ENCODE measurements at regions not wholly inside any gene's neighbourhood (a gene's known extent, or its start where the extent isn't known, plus 50 kb on each side); places are given as distances from the start of the nearest gene placed in this dataset.
A peak's percentile ranks its signal among the peaks of the same experiment; 100 is the strongest.

- Histone ChIP-seq H3K9ac (ENCODE audit: low read length) (no peak overlapping the region), H3K27me3 (ENCODE audit: insufficient read depth, low read length) (0 out of 2 replicates have a peak, but pooled peaks cover 3% of the 10 kb centered on the region), H3K4me1 (ENCODE audit: insufficient read depth, low read length, severe bottlenecking) (no peaks in the 10 kb centered on the region), H3K9me2 (ENCODE audit: low read depth, low read length) (no peaks in the 10 kb centered on the region), H3K79me2 (ENCODE audit: insufficient read depth, low read length) (no peaks in the 10 kb centered on the region), H3K4me2 (ENCODE audit: low read length) (no peak overlapping the region), H3F3A (ENCODE audit: insufficient read depth, low read length) (no peaks in the 10 kb centered on the region), H3K27ac (ENCODE audit: low read depth, low read length, poor library complexity, severe bottlenecking) (no peak overlapping the region), H4K20me1 (ENCODE audit: insufficient read depth, low read length) (no peaks in the 10 kb centered on the region), H3K4me3 (ENCODE audit: low read depth, low read length, poor library complexity, severe bottlenecking) (no peak overlapping the region), H2AFZ (ENCODE audit: low read length) (no peak overlapping the region), H3K36me3 (ENCODE audit: insufficient read depth, low read length) (no peaks in the 10 kb centered on the region), H3K9me3 (ENCODE audit: low read length) (no peaks in the 10 kb centered on the region)
- TF ChIP-seq CTCF (IDR thresholded peaks at IDR 0.05; ENCODE audit: low read length) (no peak), EZH2 (IDR thresholded peaks at IDR 0.05; ENCODE audit: borderline replicate concordance, low read length) (no peak)
Measured at GRCh38 chr10:15462253-15462897, 91.3 kb upstream of the FAM171A1 start.

GRCh38 chr10:15461353-15462108, 90.4 kb upstream of the FAM171A1 start:
- Histone ChIP-seq H3K4me2 (ENCODE audit: low read length) (no peak overlapping the region), H3K36me3 (ENCODE audit: insufficient read depth, low read length) (no peaks in the 10 kb centered on the region), H3F3A (ENCODE audit: insufficient read depth, low read length) (no peaks in the 10 kb centered on the region), H3K27ac (ENCODE audit: low read depth, low read length, poor library complexity, severe bottlenecking) (no peak overlapping the region), H3K27me3 (ENCODE audit: insufficient read depth, low read length) (0 out of 2 replicates have a peak, but pooled peaks cover 3% of the 10 kb centered on the region), H3K4me1 (ENCODE audit: insufficient read depth, low read length, severe bottlenecking) (no peaks in the 10 kb centered on the region), H2AFZ (ENCODE audit: low read length) (no peak overlapping the region), H3K4me3 (ENCODE audit: low read depth, low read length, poor library complexity, severe bottlenecking) (no peak overlapping the region), H3K9me2 (ENCODE audit: low read depth, low read length) (no peaks in the 10 kb centered on the region), H4K20me1 (ENCODE audit: insufficient read depth, low read length) (no peaks in the 10 kb centered on the region), H3K9me3 (ENCODE audit: low read length) (no peaks in the 10 kb centered on the region), H3K9ac (ENCODE audit: low read length) (no peak overlapping the region), H3K79me2 (ENCODE audit: insufficient read depth, low read length) (no peaks in the 10 kb centered on the region)
- no peak for TF ChIP-seq EZH2 (IDR thresholded peaks at IDR 0.05; ENCODE audit: borderline replicate concordance, low read length)
- TF ChIP-seq CTCF (IDR thresholded peaks at IDR 0.05; ENCODE audit: low read length), result peak; percentile 24; the same call in 1 of the 2 replicates

GRCh38 chr10:15460661-15461060, 89.6 kb upstream of the FAM171A1 start:
- Histone ChIP-seq H3K27ac (ENCODE audit: low read depth, low read length, poor library complexity, severe bottlenecking) (no peak overlapping the region), H2AFZ (ENCODE audit: low read length) (no peak overlapping the region), H3K9me3 (ENCODE audit: low read length) (no peaks in the 10 kb centered on the region), H3K36me3 (ENCODE audit: insufficient read depth, low read length) (no peaks in the 10 kb centered on the region), H3K4me1 (ENCODE audit: insufficient read depth, low read length, severe bottlenecking) (no peaks in the 10 kb centered on the region), H3K9ac (ENCODE audit: low read length) (no peak overlapping the region), H3K9me2 (ENCODE audit: low read depth, low read length) (no peaks in the 10 kb centered on the region), H3F3A (ENCODE audit: insufficient read depth, low read length) (no peaks in the 10 kb centered on the region), H3K79me2 (ENCODE audit: insufficient read depth, low read length) (no peaks in the 10 kb centered on the region), H4K20me1 (ENCODE audit: insufficient read depth, low read length) (no peaks in the 10 kb centered on the region), H3K4me3 (ENCODE audit: low read depth, low read length, poor library complexity, severe bottlenecking) (no peak overlapping the region), H3K27me3 (ENCODE audit: insufficient read depth, low read length) (0 out of 2 replicates have a peak, but pooled peaks cover 3% of the 10 kb centered on the region), H3K4me2 (ENCODE audit: low read length) (no peak overlapping the region)
- TF ChIP-seq CTCF (IDR thresholded peaks at IDR 0.05; ENCODE audit: low read length) (no peak), EZH2 (IDR thresholded peaks at IDR 0.05; ENCODE audit: borderline replicate concordance, low read length) (no peak)

Measured in OCI-LY1 (cell line).